Endodermal cell (in vitro differentiated cells): ENCODE measurements at regions not wholly inside any gene's neighbourhood (a gene's known extent, or its start where the extent isn't known, plus 50 kb on each side); places are given as distances from the start of the nearest gene placed in this dataset.

Source experiments
- DNase-seq: peaks from one replicate; pipeline ENCODE4 v3.0.0-alpha.2; 2017
- H3K27ac ChIP-seq: 2 replicates; pipeline ENCODE4 v1.5.1; 2013; ENCODE audit warnings: mild to moderate bottlenecking, low read depth, low read length, moderate library complexity
- H3K27me3 ChIP-seq: 2 replicates; pipeline ENCODE4 v1.6.1; 2013; ENCODE audit warnings: mild to moderate bottlenecking, low read length, moderate library complexity; ENCODE audit not compliant: insufficient read depth, control insufficient read depth, poor library complexity, severe bottlenecking
- H3K36me3 ChIP-seq: 2 replicates; pipeline ENCODE4 v1.7.0; 2013; ENCODE audit warnings: mild to moderate bottlenecking, low read length, moderate library complexity; ENCODE audit not compliant: control insufficient read depth, insufficient read depth
- H3K4me1 ChIP-seq: one replicate; pipeline ENCODE4 v1.7.0; 2013; ENCODE audit warnings: low read length; ENCODE audit not compliant: control insufficient read depth, insufficient read depth
- H3K4me3 ChIP-seq: 2 replicates; pipeline ENCODE4 v1.5.1; 2013; ENCODE audit warnings: mild to moderate bottlenecking, low read length, moderate library complexity
- H3K9ac ChIP-seq: 2 replicates; pipeline ENCODE4 v1.6.1; 2013; ENCODE audit warnings: mild to moderate bottlenecking, low read length, moderate library complexity; ENCODE audit not compliant: poor library complexity, severe bottlenecking; ENCODE audit errors: extremely low read depth
- H3K9me3 ChIP-seq: 2 replicates; pipeline ENCODE4 v1.6.1; 2013; ENCODE audit warnings: mild to moderate bottlenecking, low read length, moderate library complexity; ENCODE audit not compliant: control insufficient read depth
- H3K27ac Mint-ChIP-seq: 2 replicates; pipeline ENCODE4 v1.8.0; 2020; ENCODE audit warnings: mixed read lengths
- H3K27me3 Mint-ChIP-seq: 2 replicates; pipeline ENCODE4 v1.8.0; 2021; ENCODE audit warnings: mild to moderate bottlenecking, mixed read lengths; ENCODE audit not compliant: insufficient read depth
- H3K36me3 Mint-ChIP-seq: 2 replicates; pipeline ENCODE4 v1.8.0; 2020; ENCODE audit warnings: low read depth, mixed read lengths
- H3K4me1 Mint-ChIP-seq: 2 replicates; pipeline ENCODE4 v1.8.0; 2020; ENCODE audit warnings: mixed read lengths
- H3K4me3 Mint-ChIP-seq: 2 replicates; pipeline ENCODE4 v1.8.0; 2020; ENCODE audit warnings: mild to moderate bottlenecking, moderate library complexity, mixed read lengths
- H3K9me3 Mint-ChIP-seq: 2 replicates; pipeline ENCODE4 v1.8.0; 2020; ENCODE audit warnings: mild to moderate bottlenecking, mixed read lengths
- CTCF ChIP-seq: fragments of 200-600 bp; sonication (generic); conservative IDR thresholded peaks from 2 replicates; pipeline ENCODE4 v1.5.0; 2021; ENCODE audit warnings: antibody characterized with exemption, mild to moderate bottlenecking
- WGBS, 2 experiments: methylation state at CpG; one replicate each; pipeline versions ENCODE4 v1.1.5 to v1.1.7; 2013; ENCODE audit warnings: missing lambda C conversion rate in 2 of 2, mixed read lengths in 1 of 2; ENCODE audit not compliant: insufficient coverage in 1 of 2, insufficient read length in 1 of 2; 5-methylcytosine and 5-hydroxymethylcytosine counted together

GRCh38 chr2:84181927-84182326 is 277.2 kb downstream of the SUCLG1 start:
- H3K27me3 Mint-ChIP-seq: no peaks in the 10 kb centered on the region
- H3K4me3 Mint-ChIP-seq: no peak overlapping the region
- no peaks in the 10 kb centered on the region for H3K9me3 ChIP-seq
- H3K27ac Mint-ChIP-seq: no peak overlapping the region
- H3K9ac ChIP-seq: no peak overlapping the region
- H3K27me3 ChIP-seq: no peaks in the 10 kb centered on the region
- no peaks in the 10 kb centered on the region for H3K9me3 Mint-ChIP-seq
- no peak overlapping the region for H3K27ac ChIP-seq
- H3K4me1 ChIP-seq: no peaks in the 10 kb centered on the region
- no peak overlapping the region for H3K4me3 ChIP-seq
- 83 to 88% methylated on average over 1 to 2 of the region's 2 CpGs for WGBS, 2 experiments
- no peaks in the 10 kb centered on the region for H3K4me1 Mint-ChIP-seq
- H3K36me3 Mint-ChIP-seq: no peaks in the 10 kb centered on the region
- no peaks in the 10 kb centered on the region for H3K36me3 ChIP-seq
- no peak for DNase-seq
- TF ChIP-seq CTCF: no peak

GRCh38 chr2:84177733-84178132 is 281.3 kb downstream of the SUCLG1 start:
- Mint-ChIP-seq H3K36me3 (no peaks in the 10 kb centered on the region), H3K9me3 (no peaks in the 10 kb centered on the region), H3K4me3 (no peak overlapping the region), H3K27ac (no peak overlapping the region), H3K27me3 (no peaks in the 10 kb centered on the region), H3K4me1 (no peaks in the 10 kb centered on the region)
- no peaks in the 10 kb centered on the region for H3K4me1 ChIP-seq
- no peaks in the 10 kb centered on the region for H3K9me3 ChIP-seq
- H3K9ac ChIP-seq: no peak overlapping the region
- DNase-seq: no peak
- no peak for TF ChIP-seq CTCF
- no peak overlapping the region for H3K4me3 ChIP-seq
- H3K27me3 ChIP-seq: no peaks in the 10 kb centered on the region
- no peaks in the 10 kb centered on the region for H3K36me3 ChIP-seq
- H3K27ac ChIP-seq: no peak overlapping the region
- 75 to 76% methylated on average over 6 of the region's 6 CpGs for WGBS, 2 experiments

- Histone ChIP-seq H3K27ac (no peak overlapping the region), H3K9me3 (no peaks in the 10 kb centered on the region), H3K9ac (no peak overlapping the region), H3K27me3 (no peaks in the 10 kb centered on the region), H3K4me3 (no peak overlapping the region), H3K36me3 (no peaks in the 10 kb centered on the region), H3K4me1 (no peaks in the 10 kb centered on the region)
- no peak for TF ChIP-seq CTCF
- Mint-ChIP-seq H3K27me3 (no peaks in the 10 kb centered on the region), H3K9me3 (no peaks in the 10 kb centered on the region), H3K36me3 (no peaks in the 10 kb centered on the region), H3K4me3 (no peak overlapping the region), H3K4me1 (no peaks in the 10 kb centered on the region), H3K27ac (no peak overlapping the region)
- DNase-seq: no peak
- WGBS, 2 experiments: 95% methylated on average over 3 of the region's 3 CpGs; no CpG with 5 or more reads in 1 of the 2 experiments
These were observed 283.1 kb downstream of the SUCLG1 start for GRCh38 chr2:84175970-84176369.
